ENCODE measurements at regions not wholly inside any gene's neighbourhood (a gene's known extent, or its start where the extent isn't known, plus 50 kb on each side); places are given as distances from the start of the nearest gene placed in this dataset.
"Not testable (repeated sequence)": the region's sequence is repeated elsewhere in the genome, so short reads cannot be mapped to it uniquely, and the experiment has no call there.

GRCh38 chr6:142637624-142638351, 307.2 kb downstream of the HIVEP2 start:
- no peak for DNase-seq

DNA sequence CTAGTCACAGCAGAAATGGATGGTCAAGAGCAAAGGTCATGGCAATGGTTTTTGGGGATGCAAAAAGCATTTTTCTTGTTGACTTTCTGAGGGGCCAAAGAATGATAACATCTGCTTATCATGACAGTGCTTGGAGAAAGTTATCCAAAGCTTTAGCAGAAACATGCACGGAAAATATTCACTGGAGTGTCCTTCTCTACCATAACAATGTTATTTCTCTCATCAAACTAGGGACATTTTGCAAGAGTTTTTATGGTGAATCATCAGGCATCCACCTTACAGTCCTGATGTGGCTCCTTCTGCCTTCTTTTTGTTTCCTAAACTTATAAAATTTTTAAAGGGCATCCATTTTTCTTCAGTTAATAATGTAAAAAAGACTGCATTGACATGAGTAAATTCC, 302.3 kb downstream of the HIVEP2 start:
- DNase-seq: no peak

- no peak for DNase-seq
Observed at GRCh38 chr6:142644866-142645265, 300.1 kb downstream of the HIVEP2 start.

DNA sequence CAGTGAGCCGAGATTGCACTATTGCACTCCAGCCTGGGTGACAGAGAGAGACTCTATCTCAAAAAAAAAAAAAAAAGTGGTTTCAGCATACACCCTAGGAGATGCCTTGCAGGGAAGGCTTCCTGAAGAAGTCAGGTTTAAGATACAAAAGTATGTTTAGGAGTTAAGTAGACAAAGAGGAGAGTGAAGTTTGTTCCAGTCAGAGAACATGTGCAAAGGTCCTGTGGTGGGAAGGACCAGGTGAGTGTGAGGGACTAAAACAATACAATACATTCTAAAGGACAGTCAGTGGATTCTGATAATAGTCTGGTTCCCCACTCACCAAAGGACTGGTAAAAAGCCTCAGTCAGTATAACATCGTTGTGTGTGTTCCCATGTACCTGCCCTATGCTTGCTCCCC, 299.3 kb downstream of the HIVEP2 start:
- no peak for DNase-seq

GRCh38 chr6:142647449-142648035, 297.4 kb downstream of the HIVEP2 start:
- DNase-seq: no peak

DNA sequence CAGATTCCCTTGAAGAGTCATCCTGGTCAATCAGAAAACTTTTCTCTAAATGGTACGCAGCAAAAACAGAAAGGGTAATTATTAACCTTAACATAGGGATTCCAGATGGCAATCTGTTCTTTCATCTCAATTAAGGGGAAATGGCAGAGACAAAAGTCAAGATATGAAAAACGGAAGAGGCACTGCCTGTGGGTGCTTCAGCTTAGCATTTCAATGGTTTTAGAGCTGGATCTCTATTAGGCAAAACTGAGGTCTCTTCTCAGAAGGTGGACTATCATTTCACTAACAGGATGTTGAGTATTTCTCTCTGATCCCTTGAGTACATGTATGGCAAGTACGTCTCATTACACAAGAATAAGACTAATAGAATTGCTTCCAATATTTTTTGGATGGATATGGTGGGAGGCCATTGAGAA, 296.9 kb downstream of the HIVEP2 start:
- no peak for DNase-seq

DNA sequence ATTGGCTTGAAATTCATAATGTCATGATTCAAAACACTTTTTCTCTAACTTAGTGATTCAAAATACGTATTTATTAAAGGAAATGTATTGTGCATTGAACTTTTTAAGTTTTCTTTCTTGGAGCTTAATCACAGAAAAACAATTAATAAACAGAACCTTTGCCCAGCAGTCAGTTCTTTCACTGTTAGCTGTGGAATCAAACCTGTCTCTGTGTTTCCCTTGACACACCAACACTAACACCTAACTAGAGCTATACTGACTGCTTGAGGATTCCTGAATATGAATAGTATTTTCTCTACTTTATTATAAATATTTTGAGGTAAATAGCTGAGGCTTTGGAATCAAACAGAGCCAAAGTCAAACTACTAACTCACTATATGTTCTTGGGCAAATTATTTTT, 296.4 kb downstream of the HIVEP2 start:
- no peak for DNase-seq

- DNase-seq: not testable (repeated sequence)
Observed at GRCh38 chr6:142649438-142650234, 295.3 kb downstream of the HIVEP2 start.

GRCh38 chr6:142651384-142651783, 293.6 kb downstream of the HIVEP2 start:
- DNase-seq: no peak

GRCh38 chr6:142653710-142654420, 291.1 kb downstream of the HIVEP2 start:
- no peak for DNase-seq

DNA sequence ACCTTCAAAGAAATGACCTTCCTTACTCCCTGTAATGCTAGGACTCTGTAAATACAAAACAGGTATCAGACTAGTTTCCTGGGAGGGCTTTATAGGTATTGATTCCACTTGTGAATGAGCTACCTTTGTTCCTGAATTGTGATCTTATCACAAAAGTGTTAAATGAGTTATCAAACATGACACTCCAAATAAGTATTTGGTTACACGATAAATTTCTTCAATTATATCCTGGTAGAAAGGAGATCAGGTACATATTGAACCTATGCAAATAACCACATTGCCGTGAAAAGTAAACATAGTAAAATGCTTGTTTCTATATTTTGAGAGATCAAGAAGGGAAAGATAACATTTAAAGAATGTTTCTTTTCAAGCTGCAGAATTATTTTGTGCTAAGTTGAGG, 285.3 kb downstream of the HIVEP2 start:
- no peak for DNase-seq

GRCh38 chr6:142665393-142665792, 279.6 kb downstream of the HIVEP2 start:
- DNase-seq: no peak

GRCh38 chr6:142666599-142667185, 278.3 kb downstream of the HIVEP2 start:
- no peak for DNase-seq

DNA sequence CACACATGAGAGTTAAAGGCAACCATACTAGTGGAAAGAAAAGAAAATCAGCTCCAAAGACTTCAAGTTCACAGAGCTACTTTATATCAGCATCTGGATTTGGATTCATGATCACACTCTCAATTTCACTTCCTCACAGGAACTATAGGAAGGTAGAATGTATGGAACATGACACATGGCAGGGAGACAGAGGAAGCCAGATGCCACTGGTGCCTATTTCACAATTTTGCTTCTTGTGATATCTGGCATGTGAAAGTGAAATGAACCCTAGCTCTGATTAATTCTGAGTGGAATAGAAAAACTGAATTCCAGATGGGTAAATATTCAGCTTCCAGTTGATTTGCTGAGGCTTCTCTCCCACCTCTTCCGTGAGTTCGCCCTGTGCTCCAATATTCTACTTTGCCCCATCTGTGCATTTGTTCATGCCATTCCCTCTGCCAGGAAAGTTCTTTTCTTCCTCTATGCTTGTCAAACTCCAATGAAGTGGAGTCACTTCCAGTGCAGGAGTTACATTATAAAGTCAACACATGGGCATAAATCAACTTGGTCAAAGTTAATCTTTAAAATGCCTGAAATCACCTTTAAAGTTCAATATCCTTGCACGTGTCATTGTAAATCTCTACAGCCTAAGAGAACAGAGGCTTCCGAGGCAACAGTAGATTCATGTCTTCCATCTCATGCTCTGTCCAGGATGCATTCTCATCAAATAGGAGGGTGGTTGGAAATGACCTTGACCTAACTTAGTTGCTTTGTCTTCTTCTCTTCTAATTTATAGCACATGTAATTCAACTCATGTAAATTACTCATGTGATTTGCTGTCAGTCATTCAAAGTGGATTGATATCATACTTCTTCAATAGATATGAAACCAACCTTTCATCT, 275.3 kb downstream of the HIVEP2 start:
- no peak for DNase-seq

GRCh38 chr6:142671791-142672190, 273.2 kb downstream of the HIVEP2 start:
- peak in 1 of 2 donors; percentile 27 for DNase-seq

- DNase-seq: no peak
Observed at GRCh38 chr6:142675517-142675916, 269.5 kb downstream of the HIVEP2 start.

- no peak for DNase-seq
Observed at GRCh38 chr6:142676027-142676443, 268.9 kb downstream of the HIVEP2 start.

GRCh38 chr6:142676647-142677192, 268.3 kb downstream of the HIVEP2 start:
- DNase-seq: no peak

- DNase-seq: peak in 1 of 2 donors; percentile 25
Observed at GRCh38 chr6:142679907-142680700, 264.9 kb downstream of the HIVEP2 start.

- DNase-seq: no peak
Observed at GRCh38 chr6:142681099-142681498, 263.9 kb downstream of the HIVEP2 start.

DNA sequence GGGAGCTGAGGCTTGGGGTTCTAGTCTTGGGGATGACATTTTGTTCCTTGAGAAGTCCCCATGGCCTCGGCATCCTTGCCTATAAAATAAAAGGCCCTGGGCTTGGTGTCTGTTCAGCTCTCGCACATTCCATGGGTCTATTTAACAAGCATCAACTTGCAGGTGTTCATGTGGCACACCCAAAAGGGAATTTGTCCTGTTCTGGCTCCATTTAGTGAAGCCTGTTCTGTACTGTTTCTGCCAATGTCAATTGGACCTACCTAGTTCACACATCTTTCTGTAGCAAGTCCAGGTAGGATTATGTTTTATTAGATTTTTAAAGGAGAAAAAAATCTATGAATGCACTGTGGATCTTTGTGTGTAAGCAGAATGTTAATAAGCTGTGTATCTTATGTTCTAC, 262.0 kb downstream of the HIVEP2 start:
- no peak for DNase-seq

Data from CD4-positive, alpha-beta T cell treated with Interferon alpha-2 for 1 hour (primary cell).